Ecto neural progenitor cell (in vitro differentiated cells): ENCODE measurements at regions not wholly inside any gene's neighbourhood (a gene's known extent, or its start where the extent isn't known, plus 50 kb on each side); places are given as distances from the start of the nearest gene placed in this dataset.

Source experiments
- DNase-seq: peaks from one replicate; pipeline ENCODE4 v3.0.0-alpha.2; 2018; ENCODE audit warnings: low spot score

DNA sequence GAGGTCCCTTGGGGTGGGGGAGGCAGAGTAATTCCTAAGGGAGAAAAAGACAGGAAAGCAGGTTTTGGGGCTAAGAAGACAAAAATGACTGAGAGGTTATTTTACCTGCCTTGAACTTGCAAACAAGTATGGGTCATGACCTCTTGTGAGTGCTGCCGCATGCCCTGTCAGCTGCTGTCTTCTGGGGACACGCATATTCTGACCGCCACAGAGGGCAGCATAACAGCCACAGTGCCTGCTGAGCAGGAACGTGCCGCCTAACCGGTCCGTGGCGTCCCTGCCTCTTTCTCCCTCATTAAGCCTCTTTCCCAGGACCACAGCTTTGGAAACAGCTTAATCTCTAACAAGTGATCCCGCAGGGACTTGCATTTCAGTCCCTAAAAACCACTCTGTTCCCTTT is 51.3 kb upstream of the KCNA1 start:
- DNase-seq, result peak; percentile 83

DNA sequence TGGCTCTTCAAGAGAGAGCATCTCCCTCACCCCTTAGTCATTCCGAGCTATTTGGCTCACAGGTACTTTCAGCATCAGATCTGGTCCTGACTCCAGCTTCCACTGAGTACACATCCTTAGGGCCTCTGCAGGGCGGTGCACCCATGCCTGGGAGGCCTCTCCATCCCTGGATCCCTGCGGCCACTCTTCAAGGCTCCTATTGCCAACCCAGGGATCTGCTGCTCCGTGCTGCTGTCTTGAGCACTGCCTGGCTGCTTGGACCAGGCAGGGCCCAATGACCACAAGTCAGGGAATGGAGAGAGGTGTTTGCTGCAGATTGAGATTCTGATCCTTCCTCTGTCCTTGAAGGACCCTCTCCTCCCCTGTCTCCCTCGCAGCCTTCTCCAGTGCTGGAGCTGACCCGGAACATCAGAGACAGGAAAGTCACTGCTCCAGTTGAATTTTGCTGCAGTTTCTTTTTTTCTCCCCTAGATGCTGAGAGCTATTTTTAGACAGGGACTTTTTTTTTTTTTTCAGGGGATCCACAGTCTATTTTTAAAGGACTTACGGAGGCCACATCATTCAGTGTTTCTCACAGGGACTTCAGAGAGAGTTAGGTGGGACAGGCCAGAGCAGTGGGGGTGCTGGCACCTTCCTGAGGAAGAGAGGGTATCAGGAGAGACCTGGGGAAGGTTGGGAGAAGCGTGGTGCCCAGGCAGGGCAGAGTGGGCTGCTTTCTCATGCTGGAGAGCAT is 50.1 kb upstream of the KCNA1 start:
- peak; percentile 45 for DNase-seq
